OCI-LY1 (cell line): ENCODE measurements at regions not wholly inside any gene's neighbourhood (a gene's known extent, or its start where the extent isn't known, plus 50 kb on each side); places are given as distances from the start of the nearest gene placed in this dataset.

Experiments
- CTCF ChIP-seq: fragments of 200-600 bp; sonication (generic), shearing (Covaris generic); IDR thresholded peaks from 2 replicates; pipeline ENCODE4 v1.5.1; 2017; ENCODE audit warnings: mild to moderate bottlenecking, antibody characterized with exemption, low read length, moderate library complexity, mixed read lengths
- EZH2 ChIP-seq: fragments of 200-600 bp; sonication (generic), shearing (Covaris generic); IDR thresholded peaks from 2 replicates; pipeline ENCODE4 v1.8.0; 2017; ENCODE audit warnings: borderline replicate concordance, mixed run types, mild to moderate bottlenecking, antibody characterized with exemption, low read length, moderate library complexity, mixed read lengths

- TF ChIP-seq CTCF, result no peak
- no peak for TF ChIP-seq EZH2
Measured at GRCh38 chr13:82214341-82214740, 1667.9 kb downstream of the SLITRK1 start.
